Right lobe of liver (tissue), 6 donors: ENCODE measurements at regions not wholly inside any gene's neighbourhood (a gene's known extent, or its start where the extent isn't known, plus 50 kb on each side); places are given as distances from the start of the nearest gene placed in this dataset.

Experiments used
- ATAC-seq, 4 donors: fragments of 200-7000 bp; cut with Tn5 transposase; one replicate each; pipeline ENCODE4 v1.9.1; 2020; ENCODE audit warnings: mild to moderate bottlenecking in 4 of 4, moderate library complexity in 4 of 4
- DNase-seq, 3 donors: peaks; one replicate each; pipeline ENCODE4 v3.0.0-alpha.2; 2020
- H3K27ac ChIP-seq, 3 donors: fragments of 200-600 bp; one replicate each; pipeline ENCODE4 v1.8.0; 2022
- H3K27me3 ChIP-seq, 2 donors: fragments of 200-600 bp; one replicate each; pipeline ENCODE4 v1.8.0; 2022
- H3K36me3 ChIP-seq, 4 donors: fragments of 200-600 bp; sonication (generic) in 1 of 4; one replicate each; pipeline versions ENCODE4 v1.5.1 to v1.8.0; 2017 to 2022; ENCODE audit warnings: control low read depth in 1 of 4
- H3K4me1 ChIP-seq, 4 donors: fragments of 200-600 bp; sonication (generic) in 1 of 4; one replicate each; pipeline versions ENCODE4 v1.5.1 to v1.8.0; 2017 to 2022; ENCODE audit warnings: control low read depth in 1 of 4
- H3K4me3 ChIP-seq, 3 donors: fragments of 200-600 bp; one replicate each; pipeline ENCODE4 v1.8.0; 2022
- H3K9me3 ChIP-seq, 4 donors: fragments of 200-600 bp; sonication (generic) in 1 of 4; one replicate each; pipeline versions ENCODE4 v1.5.1 to v1.8.0; 2017 to 2022; ENCODE audit warnings: control low read depth in 1 of 4
- POLR2A ChIP-seq: fragments of 450-650 bp; IDR thresholded peaks from one replicate; pipeline ENCODE4 v1.6.1; 2017; ENCODE audit warnings: antibody characterized with exemption, mild to moderate bottlenecking
- WGBS: methylation state at CpG from one replicate; pipeline ENCODE4 v1.1.6; 2018; ENCODE audit warnings: low coverage, low lambda C conversion rate; ENCODE audit not compliant: insufficient coverage; ENCODE audit errors: missing lambda C conversion rate; 5-methylcytosine and 5-hydroxymethylcytosine counted together
- intact Hi-C, 2 donors: fragments of 100-400 bp; cut with DNase I; formaldehyde crosslinking; loops; one replicate each; pipeline versions ENCODE4 v1.11.2 to v1.14.1; 2022
- TF ChIP-seq, protein P1 (sequence below), 4 donors: fragments of 200-600 bp in 3 of 4; fragments of 450-650 bp in 1 of 4; IDR thresholded peaks; one replicate each; pipeline versions ENCODE4 v1.5.1 to v1.8.0; 2016 to 2022; ENCODE audit warnings: antibody characterized with exemption in 4 of 4, mild to moderate bottlenecking in 2 of 4
- donor health status: DM: no; HTN: yes; CAD: no.
- donor health status: DM: no; HTN: no; CAD: no.
- donor health status: DM: no; HTN: no; CAD: no.
- donor health status: DM: no; HTN: yes; CAD: no.
- donor health status: DM: no; HTN: yes; CAD: no.

- Histone ChIP-seq H3K4me3 (no peak overlapping the region), H3K27me3 (no peaks in the 10 kb centered on the region), H3K27ac (no peak overlapping the region), H3K4me1 (no peaks in the 10 kb centered on the region), H3K36me3 (no peaks in the 10 kb centered on the region), H3K9me3 (no peaks in the 10 kb centered on the region)
- DNase-seq (no peak), ATAC-seq (no peak)
- 41% methylated on average over 15 of the region's 15 CpGs for WGBS
- TF ChIP-seq, protein P1, sequence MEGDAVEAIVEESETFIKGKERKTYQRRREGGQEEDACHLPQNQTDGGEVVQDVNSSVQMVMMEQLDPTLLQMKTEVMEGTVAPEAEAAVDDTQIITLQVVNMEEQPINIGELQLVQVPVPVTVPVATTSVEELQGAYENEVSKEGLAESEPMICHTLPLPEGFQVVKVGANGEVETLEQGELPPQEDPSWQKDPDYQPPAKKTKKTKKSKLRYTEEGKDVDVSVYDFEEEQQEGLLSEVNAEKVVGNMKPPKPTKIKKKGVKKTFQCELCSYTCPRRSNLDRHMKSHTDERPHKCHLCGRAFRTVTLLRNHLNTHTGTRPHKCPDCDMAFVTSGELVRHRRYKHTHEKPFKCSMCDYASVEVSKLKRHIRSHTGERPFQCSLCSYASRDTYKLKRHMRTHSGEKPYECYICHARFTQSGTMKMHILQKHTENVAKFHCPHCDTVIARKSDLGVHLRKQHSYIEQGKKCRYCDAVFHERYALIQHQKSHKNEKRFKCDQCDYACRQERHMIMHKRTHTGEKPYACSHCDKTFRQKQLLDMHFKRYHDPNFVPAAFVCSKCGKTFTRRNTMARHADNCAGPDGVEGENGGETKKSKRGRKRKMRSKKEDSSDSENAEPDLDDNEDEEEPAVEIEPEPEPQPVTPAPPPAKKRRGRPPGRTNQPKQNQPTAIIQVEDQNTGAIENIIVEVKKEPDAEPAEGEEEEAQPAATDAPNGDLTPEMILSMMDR (IDR thresholded peaks at IDR 0.05) = no peak
- TF ChIP-seq POLR2A = no peak
- intact Hi-C loops = no loop called here
Measured at GRCh38 chr13:22128441-22129408, 457.9 kb downstream of the FGF9 start.

GRCh38 chr13:22130254-22130653 lies 459.4 kb downstream of the FGF9 start:
- no peak overlapping the region for H3K27ac ChIP-seq
- no peak for ATAC-seq
- 43% methylated on average over 1 of the region's 1 CpG for WGBS
- TF ChIP-seq, protein P1 (IDR thresholded peaks at IDR 0.05) = no peak
- TF ChIP-seq POLR2A = no peak
- intact Hi-C loops = no loop called here
- H3K36me3 ChIP-seq = no peaks in the 10 kb centered on the region
- no peaks in the 10 kb centered on the region for H3K9me3 ChIP-seq
- DNase-seq = no peak
- H3K4me3 ChIP-seq = no peak overlapping the region
- no peaks in the 10 kb centered on the region for H3K4me1 ChIP-seq
- no peaks in the 10 kb centered on the region for H3K27me3 ChIP-seq

DNA sequence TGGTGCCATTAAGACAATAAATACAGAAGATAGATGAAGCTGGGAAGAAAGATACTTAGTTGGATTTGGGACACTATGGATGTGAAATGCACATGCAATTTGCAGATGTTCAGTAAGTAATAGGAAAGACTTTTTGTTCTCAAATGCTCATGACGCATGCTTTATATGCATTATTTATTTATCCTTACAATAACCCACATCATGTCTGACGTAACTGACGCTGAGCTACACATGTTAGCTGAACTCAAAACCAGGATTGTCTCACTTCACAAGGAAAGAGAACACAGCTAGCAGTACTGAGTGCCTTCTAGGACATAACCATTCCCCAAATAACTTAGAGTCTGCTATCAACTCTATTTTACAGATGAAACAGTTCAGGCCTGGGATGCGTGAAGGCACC lies 463.4 kb downstream of the FGF9 start:
- TF ChIP-seq, protein P1 (IDR thresholded peaks at IDR 0.05) = no peak
- no peak for TF ChIP-seq POLR2A
- ATAC-seq (no peak), DNase-seq (no peak)
- H3K27me3 ChIP-seq = no peaks in the 10 kb centered on the region
- no peak overlapping the region for H3K27ac ChIP-seq
- H3K36me3 ChIP-seq = no peaks in the 10 kb centered on the region
- intact Hi-C loops = no loop called here
- H3K4me3 ChIP-seq = no peak overlapping the region
- H3K4me1 ChIP-seq = no peaks in the 10 kb centered on the region
- no peaks in the 10 kb centered on the region for H3K9me3 ChIP-seq
- 56% methylated on average over 3 of the region's 4 CpGs for WGBS

DNA sequence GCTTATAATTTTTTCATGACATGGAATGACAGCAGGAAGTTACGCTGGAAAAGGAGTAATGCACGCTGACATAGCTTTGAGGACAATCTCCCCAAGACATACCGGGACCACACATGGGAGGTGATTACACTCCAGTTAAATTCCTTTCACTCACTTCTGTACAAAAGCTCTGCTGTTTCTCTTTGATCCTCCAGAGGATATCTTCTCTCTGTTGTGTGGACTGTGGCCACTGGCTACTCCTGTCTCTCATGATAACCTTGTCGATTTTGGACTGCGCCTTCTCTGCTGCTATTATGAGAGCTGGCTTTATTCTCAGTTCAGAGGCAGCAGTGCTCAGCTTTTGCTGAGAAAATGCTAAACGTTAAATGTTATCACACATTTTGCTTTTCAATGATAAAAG lies 464.6 kb downstream of the FGF9 start:
- ATAC-seq (no peak), DNase-seq (no peak)
- 22% methylated on average over 6 of the region's 6 CpGs for WGBS
- H3K27me3 ChIP-seq = no peaks in the 10 kb centered on the region
- no peak overlapping the region for H3K27ac ChIP-seq
- TF ChIP-seq, protein P1 (IDR thresholded peaks at IDR 0.05) = no peak
- no peak for TF ChIP-seq POLR2A
- intact Hi-C loops = no loop called here
- no peak overlapping the region for H3K4me3 ChIP-seq
- H3K36me3 ChIP-seq = no peaks in the 10 kb centered on the region
- H3K9me3 ChIP-seq = no peaks in the 10 kb centered on the region
- H3K4me1 ChIP-seq = no peaks in the 10 kb centered on the region
